GM21723 (cell line): ENCODE measurements at regions not wholly inside any gene's neighbourhood (a gene's known extent, or its start where the extent isn't known, plus 50 kb on each side); places are given as distances from the start of the nearest gene placed in this dataset.

Experiments
- ATAC-seq: cut with Tn5 transposase; IDR thresholded peaks from one replicate; pipeline ENCODE4 v1.9.1; 2021; ENCODE audit warnings: mild to moderate bottlenecking, moderate library complexity; ENCODE audit not compliant: unreplicated experiment

GRCh38 chr11:104541701-104542100 lies 356.6 kb downstream of the CASP12 start:
- ATAC-seq: no peak

GRCh38 chr11:104538313-104538712 lies 359.9 kb downstream of the CASP12 start:
- ATAC-seq: no peak

GRCh38 chr11:104534278-104534677 lies 364.0 kb downstream of the CASP12 start:
- no peak for ATAC-seq

- no peak for ATAC-seq
These were observed 366.4 kb downstream of the CASP12 start for GRCh38 chr11:104531894-104532293.

GRCh38 chr11:104531075-104531474 lies 367.1 kb upstream of the PDGFD start:
- ATAC-seq: no peak

GRCh38 chr11:104529906-104530305 lies 366.0 kb upstream of the PDGFD start:
- no peak for ATAC-seq

- no peak for ATAC-seq
These were observed 365.3 kb upstream of the PDGFD start for GRCh38 chr11:104529213-104529612.

GRCh38 chr11:104526006-104526405 lies 362.1 kb upstream of the PDGFD start:
- ATAC-seq: no peak

GRCh38 chr11:104525416-104525815 lies 361.5 kb upstream of the PDGFD start:
- no peak for ATAC-seq

GRCh38 chr11:104524254-104524653 lies 360.3 kb upstream of the PDGFD start:
- no peak for ATAC-seq

- ATAC-seq: no peak
These were observed 359.7 kb upstream of the PDGFD start for GRCh38 chr11:104523611-104524010.

GRCh38 chr11:104522650-104523049 lies 358.7 kb upstream of the PDGFD start:
- no peak for ATAC-seq

GRCh38 chr11:104522123-104522522 lies 358.2 kb upstream of the PDGFD start:
- no peak for ATAC-seq

GRCh38 chr11:104510169-104510568 lies 346.2 kb upstream of the PDGFD start:
- ATAC-seq: no peak

- ATAC-seq: no peak
These were observed 326.2 kb upstream of the PDGFD start for GRCh38 chr11:104490182-104490581.

- ATAC-seq: no peak
These were observed 324.6 kb upstream of the PDGFD start for GRCh38 chr11:104488561-104488960.

GRCh38 chr11:104487046-104487806 lies 323.3 kb upstream of the PDGFD start:
- ATAC-seq: no peak

GRCh38 chr11:104484804-104485554 lies 321.0 kb upstream of the PDGFD start:
- ATAC-seq: no peak

- no peak for ATAC-seq
These were observed 313.0 kb upstream of the PDGFD start for GRCh38 chr11:104476898-104477297.

GRCh38 chr11:104476454-104476853 lies 312.5 kb upstream of the PDGFD start:
- no peak for ATAC-seq

GRCh38 chr11:104467404-104467803 lies 303.5 kb upstream of the PDGFD start:
- ATAC-seq: no peak

GRCh38 chr11:104465321-104465720 lies 301.4 kb upstream of the PDGFD start:
- ATAC-seq: no peak
